BJ (cell line): ENCODE measurements at regions not wholly inside any gene's neighbourhood (a gene's known extent, or its start where the extent isn't known, plus 50 kb on each side); places are given as distances from the start of the nearest gene placed in this dataset.

ENCODE experiments used
- CTCF ChIA-PET: fragments of 350-600 bp; formaldehyde crosslinking; extraction: SDS; loops from one replicate; lab custom pipeline; 2021; ENCODE audit warnings: antibody characterized with exemption, inconsistent platforms; lab: Yijun Ruan, JAX
- POLR2A ChIA-PET: fragments of 300-600 bp; sonication (Branson Sonifier 250); formaldehyde crosslinking; extraction: SDS; loops from one replicate; lab custom pipeline; 2021; ENCODE audit warnings: antibody characterized with exemption; lab: Charles Lee
- DNase-seq: peaks from one replicate; pipeline ENCODE4 v3.0.0-alpha.2; 2011; ENCODE audit warnings: low read depth
- H3K27me3 ChIP-seq: 2 replicates; pipeline ENCODE4 v1.6.0; 2011; ENCODE audit warnings: low read length; ENCODE audit not compliant: control insufficient read depth, insufficient read depth
- H3K36me3 ChIP-seq: 2 replicates; pipeline ENCODE4 v1.5.1; 2011; ENCODE audit warnings: low read length; ENCODE audit not compliant: control insufficient read depth, insufficient read depth
- H3K4me3 ChIP-seq: 2 replicates; pipeline ENCODE4 v1.5.1; 2011; ENCODE audit warnings: low read depth, mild to moderate bottlenecking, control low read depth, low read length
- TF ChIP-seq, protein P1 (sequence below): IDR thresholded peaks from 2 replicates; pipeline ENCODE4 v1.5.1; 2011; ENCODE audit warnings: low read depth, mild to moderate bottlenecking, control low read depth, inconsistent platforms, low read length, moderate library complexity; ENCODE audit not compliant: insufficient read depth

- TF ChIP-seq, protein P1, sequence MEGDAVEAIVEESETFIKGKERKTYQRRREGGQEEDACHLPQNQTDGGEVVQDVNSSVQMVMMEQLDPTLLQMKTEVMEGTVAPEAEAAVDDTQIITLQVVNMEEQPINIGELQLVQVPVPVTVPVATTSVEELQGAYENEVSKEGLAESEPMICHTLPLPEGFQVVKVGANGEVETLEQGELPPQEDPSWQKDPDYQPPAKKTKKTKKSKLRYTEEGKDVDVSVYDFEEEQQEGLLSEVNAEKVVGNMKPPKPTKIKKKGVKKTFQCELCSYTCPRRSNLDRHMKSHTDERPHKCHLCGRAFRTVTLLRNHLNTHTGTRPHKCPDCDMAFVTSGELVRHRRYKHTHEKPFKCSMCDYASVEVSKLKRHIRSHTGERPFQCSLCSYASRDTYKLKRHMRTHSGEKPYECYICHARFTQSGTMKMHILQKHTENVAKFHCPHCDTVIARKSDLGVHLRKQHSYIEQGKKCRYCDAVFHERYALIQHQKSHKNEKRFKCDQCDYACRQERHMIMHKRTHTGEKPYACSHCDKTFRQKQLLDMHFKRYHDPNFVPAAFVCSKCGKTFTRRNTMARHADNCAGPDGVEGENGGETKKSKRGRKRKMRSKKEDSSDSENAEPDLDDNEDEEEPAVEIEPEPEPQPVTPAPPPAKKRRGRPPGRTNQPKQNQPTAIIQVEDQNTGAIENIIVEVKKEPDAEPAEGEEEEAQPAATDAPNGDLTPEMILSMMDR, result no peak
- ChIA-PET CTCF (no interaction called here), POLR2A (no interaction called here)
- no peak for DNase-seq
- Histone ChIP-seq H3K4me3 (no peak overlapping the region), H3K27me3 (no peaks in the 10 kb centered on the region), H3K36me3 (no peaks in the 10 kb centered on the region)
Measured at GRCh38 chr20:40610730-40611129, 78.3 kb downstream of the MAFB start.

DNA sequence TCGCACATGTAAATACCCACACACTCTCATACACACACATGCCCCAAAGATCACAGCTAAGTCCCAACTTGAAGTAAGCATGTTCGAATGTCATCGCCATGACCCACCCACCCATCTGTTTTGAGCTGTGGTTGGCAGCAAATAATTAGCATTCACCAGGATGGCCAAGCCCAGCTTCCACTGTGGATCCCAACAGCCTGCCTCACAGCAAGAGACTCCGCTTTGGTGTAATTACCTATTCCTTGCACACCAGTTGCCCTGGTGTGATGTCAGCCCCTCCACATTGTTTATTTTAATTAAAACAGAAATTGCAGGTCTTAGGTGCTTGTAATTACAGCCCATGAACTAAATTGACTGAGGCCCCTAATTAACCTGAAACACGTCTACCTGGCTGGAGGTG is 81.1 kb downstream of the MAFB start:
- Histone ChIP-seq H3K27me3 (no peaks in the 10 kb centered on the region), H3K36me3 (no peaks in the 10 kb centered on the region), H3K4me3 (no peak overlapping the region)
- TF ChIP-seq, protein P1, result no peak
- ChIA-PET CTCF (interaction anchor here (1.0 kb wide), 1 partner anchor 39 kb away, joined by 3 read pairs; no protein-coding TSS in a partner anchor), POLR2A (no interaction called here)
- DNase-seq, result no peak

DNA sequence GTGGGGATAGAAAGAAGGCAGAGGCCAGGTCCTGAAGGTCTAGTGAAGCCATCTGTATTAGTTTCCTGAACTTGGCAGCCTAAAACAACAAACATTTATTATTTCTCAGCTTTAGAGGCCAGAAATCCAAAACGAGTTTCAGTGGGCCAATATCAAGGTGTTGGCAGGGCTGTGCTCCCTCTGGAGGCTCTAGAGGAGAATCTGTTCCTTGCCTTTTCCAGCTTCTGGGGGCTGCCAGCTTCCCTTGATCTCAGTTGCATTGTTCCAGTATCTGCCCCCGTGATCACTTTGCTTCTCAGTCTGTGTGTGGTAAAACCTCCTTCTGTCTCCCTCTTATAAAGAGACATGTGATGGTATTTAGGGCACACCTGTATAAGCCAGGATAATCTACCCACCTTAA is 82.4 kb downstream of the MAFB start:
- DNase-seq, result no peak
- Histone ChIP-seq H3K27me3 (no peaks in the 10 kb centered on the region), H3K36me3 (no peaks in the 10 kb centered on the region), H3K4me3 (no peak overlapping the region)
- TF ChIP-seq, protein P1, result no peak
- POLR2A ChIA-PET, result no interaction called here
- CTCF ChIA-PET, result interaction anchor here (1.1 kb wide), 1 partner anchor 10 kb away, joined by 3 read pairs; no protein-coding TSS in a partner anchor

DNA sequence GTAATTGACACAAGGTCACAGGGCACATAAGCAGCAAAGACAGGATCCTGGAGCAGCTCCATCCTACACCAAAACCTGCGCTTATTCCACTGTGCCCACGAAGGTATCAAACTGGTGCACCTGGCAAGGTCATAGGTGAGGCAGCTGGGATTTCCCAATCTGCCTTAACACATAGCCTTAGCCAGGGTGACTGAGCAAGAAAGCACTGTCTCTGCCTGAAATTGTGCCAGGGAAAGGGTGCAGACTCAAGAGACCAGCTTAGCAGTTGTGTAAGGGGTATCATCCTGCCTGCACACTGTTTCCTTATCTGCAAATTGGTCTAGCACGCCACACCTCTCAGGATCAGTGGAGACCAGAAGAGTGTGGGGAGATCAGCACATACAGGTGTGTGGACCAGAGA is 82.8 kb downstream of the MAFB start:
- ChIA-PET CTCF (interaction anchor here (1.1 kb wide), 1 partner anchor 11 kb away, joined by 3 read pairs; no protein-coding TSS in a partner anchor), POLR2A (no interaction called here)
- H3K27me3 ChIP-seq, result no peaks in the 10 kb centered on the region
- DNase-seq, result no peak
- TF ChIP-seq, protein P1, result no peak
- no peaks in the 10 kb centered on the region for H3K36me3 ChIP-seq
- no peak overlapping the region for H3K4me3 ChIP-seq

DNA sequence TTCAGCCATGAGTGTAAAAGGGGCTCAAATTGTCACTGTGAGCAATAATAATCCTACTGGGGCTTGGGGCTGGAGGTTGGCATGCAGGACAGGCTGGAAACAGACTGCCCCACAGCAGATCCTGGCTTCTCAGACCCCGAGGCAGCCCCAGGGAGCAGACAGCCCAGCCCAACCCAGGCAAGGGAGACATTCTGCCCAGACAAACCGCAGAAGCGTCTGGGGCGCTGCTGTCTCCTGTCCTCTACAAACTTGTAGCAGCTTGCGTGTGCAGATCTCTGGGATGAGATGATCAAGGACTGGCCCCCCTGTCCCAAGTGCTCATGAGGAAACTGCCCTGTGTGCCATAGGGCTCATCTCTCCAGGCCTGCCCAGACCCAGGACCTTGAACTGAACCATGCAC is 84.6 kb downstream of the MAFB start:
- Histone ChIP-seq H3K36me3 (no peaks in the 10 kb centered on the region), H3K27me3 (no peaks in the 10 kb centered on the region), H3K4me3 (no peak overlapping the region)
- POLR2A ChIA-PET, result no interaction called here
- CTCF ChIA-PET, result no interaction called here
- TF ChIP-seq, protein P1, result no peak
- no peak for DNase-seq
